Left lung (tissue), 4 donors: ENCODE measurements at regions not wholly inside any gene's neighbourhood (a gene's known extent, or its start where the extent isn't known, plus 50 kb on each side); places are given as distances from the start of the nearest gene placed in this dataset.
A peak's percentile ranks its signal among the peaks of the same experiment; 100 is the strongest.

ENCODE experiments used
- ATAC-seq: fragments of 200-7000 bp; cut with Tn5 transposase; one replicate; pipeline ENCODE4 v1.9.1; 2020; ENCODE audit warnings: moderate library complexity
- DNase-seq, 4 donors: peaks; one replicate each; pipeline ENCODE4 v3.0.0-alpha.2; 2013 to 2020
- H3K27ac ChIP-seq, 2 donors: fragments of 200-600 bp; sonication (generic) in 1 of 2; one replicate each; pipeline versions ENCODE4 v1.5.0 to v1.8.0; 2020 to 2021
- H3K27me3 ChIP-seq, 2 donors: fragments of 200-600 bp; sonication (generic) in 1 of 2; one replicate each; pipeline versions ENCODE4 v1.5.0 to v1.8.0; 2020 to 2021
- H3K36me3 ChIP-seq, 2 donors: fragments of 200-600 bp; sonication (generic) in 1 of 2; one replicate each; pipeline versions ENCODE4 v1.5.0 to v1.8.0; 2020 to 2021
- H3K4me1 ChIP-seq, 2 donors: fragments of 200-600 bp; one replicate each; pipeline ENCODE4 v1.8.0; 2021
- H3K4me3 ChIP-seq, 2 donors: fragments of 200-600 bp; sonication (generic) in 1 of 2; one replicate each; pipeline versions ENCODE4 v1.5.0 to v1.8.0; 2020 to 2021; ENCODE audit warnings: mild to moderate bottlenecking in 1 of 2
- H3K9me3 ChIP-seq, 2 donors: fragments of 200-600 bp; sonication (generic) in 1 of 2; one replicate each; pipeline versions ENCODE4 v1.5.0 to v1.8.0; 2020 to 2021
- CTCF ChIP-seq, 2 donors: fragments of 200-600 bp; sonication (generic) in 1 of 2; IDR thresholded peaks; one replicate each; pipeline versions ENCODE4 v1.5.0 to v1.8.0; 2021; ENCODE audit warnings: antibody characterized with exemption in 2 of 2
- intact Hi-C, 2 donors: fragments of 100-400 bp; cut with DNase I; formaldehyde crosslinking; loops; one replicate each; pipeline versions ENCODE4 v1.11.2 to v1.14.2; 2022
- donor health status: DM: no; HTN: yes; CAD: no.
- donor health status: DM: no; HTN: no; CAD: no.

- TF ChIP-seq CTCF (IDR thresholded peaks at IDR 0.05) = no peak
- no peak for DNase-seq
- no peaks in the 10 kb centered on the region for H3K36me3 ChIP-seq
- ATAC-seq = no peak
- no peak overlapping the region for H3K27ac ChIP-seq
- H3K4me1 ChIP-seq = no peaks in the 10 kb centered on the region
- intact Hi-C loops = no loop called here
- H3K4me3 ChIP-seq = no peak overlapping the region
- no peaks in the 10 kb centered on the region for H3K27me3 ChIP-seq
- no peaks in the 10 kb centered on the region for H3K9me3 ChIP-seq
Observed at GRCh38 chr3:176647987-176648386, 549.3 kb downstream of the TBL1XR1 start.

- intact Hi-C loops = no loop called here
- Histone ChIP-seq H3K27ac (no peak overlapping the region), H3K4me1 (no peaks in the 10 kb centered on the region), H3K27me3 (no peaks in the 10 kb centered on the region), H3K4me3 (no peak overlapping the region), H3K9me3 (no peaks in the 10 kb centered on the region), H3K36me3 (no peaks in the 10 kb centered on the region)
- DNase-seq = no peak
- no peak for ATAC-seq
- TF ChIP-seq CTCF (IDR thresholded peaks at IDR 0.05) = no peak
Observed at GRCh38 chr3:176633511-176633910, 563.8 kb downstream of the TBL1XR1 start.

- TF ChIP-seq CTCF (IDR thresholded peaks at IDR 0.05) = no peak
- intact Hi-C loops = no loop called here
Observed at GRCh38 chr3:176632925-176633324, 564.4 kb downstream of the TBL1XR1 start.

GRCh38 chr3:176631165-176631564, 566.1 kb downstream of the TBL1XR1 start:
- no peak overlapping the region for H3K27ac ChIP-seq
- TF ChIP-seq CTCF (IDR thresholded peaks at IDR 0.05) = no peak
- DNase-seq (peak in 1 of 4 donors; percentile 15), ATAC-seq (no peak)
- H3K9me3 ChIP-seq = no peaks in the 10 kb centered on the region
- no peaks in the 10 kb centered on the region for H3K27me3 ChIP-seq
- no peak overlapping the region for H3K4me3 ChIP-seq
- intact Hi-C loops = no loop called here
- H3K4me1 ChIP-seq = no peaks in the 10 kb centered on the region
- no peaks in the 10 kb centered on the region for H3K36me3 ChIP-seq

More at GRCh38 chr3:176632925-176633324, 564.4 kb downstream of the TBL1XR1 start:
- Histone ChIP-seq H3K4me3 (no peak overlapping the region), H3K27ac (no peak overlapping the region), H3K4me1 (no peaks in the 10 kb centered on the region), H3K9me3 (no peaks in the 10 kb centered on the region), H3K36me3 (no peaks in the 10 kb centered on the region), H3K27me3 (no peaks in the 10 kb centered on the region)
- no peak for DNase-seq
- ATAC-seq = no peak

- no peak for TF ChIP-seq CTCF (IDR thresholded peaks at IDR 0.05)
- intact Hi-C loops = no loop called here
- Histone ChIP-seq H3K4me1 (no peaks in the 10 kb centered on the region), H3K27ac (no peak overlapping the region), H3K27me3 (no peaks in the 10 kb centered on the region), H3K9me3 (no peaks in the 10 kb centered on the region), H3K4me3 (no peak overlapping the region), H3K36me3 (no peaks in the 10 kb centered on the region)
- ATAC-seq (no peak), DNase-seq (no peak)
Observed at GRCh38 chr3:176628101-176628639, 569.1 kb downstream of the TBL1XR1 start.
